GM12892 (cell line): ENCODE measurements at regions not wholly inside any gene's neighbourhood (a gene's known extent, or its start where the extent isn't known, plus 50 kb on each side); places are given as distances from the start of the nearest gene placed in this dataset.
"Not testable (repeated sequence)": the region's sequence is repeated elsewhere in the genome, so short reads cannot be mapped to it uniquely, and the experiment has no call there.

Source experiments
- POLR2A ChIP-seq: IDR thresholded peaks from 2 replicates; pipeline ENCODE4 v1.6.1; 2011; ENCODE audit warnings: low read depth, low read length, control low read depth
- POLR2AphosphoS5 ChIP-seq: IDR thresholded peaks from 2 replicates; pipeline ENCODE4 v1.6.1; 2011; ENCODE audit warnings: low read depth, low read length, control low read depth
- TAF1 ChIP-seq: IDR thresholded peaks from 2 replicates; pipeline ENCODE4 v1.6.1; 2011; ENCODE audit warnings: low read depth, mild to moderate bottlenecking, control low read depth, low read length, borderline replicate concordance

DNA sequence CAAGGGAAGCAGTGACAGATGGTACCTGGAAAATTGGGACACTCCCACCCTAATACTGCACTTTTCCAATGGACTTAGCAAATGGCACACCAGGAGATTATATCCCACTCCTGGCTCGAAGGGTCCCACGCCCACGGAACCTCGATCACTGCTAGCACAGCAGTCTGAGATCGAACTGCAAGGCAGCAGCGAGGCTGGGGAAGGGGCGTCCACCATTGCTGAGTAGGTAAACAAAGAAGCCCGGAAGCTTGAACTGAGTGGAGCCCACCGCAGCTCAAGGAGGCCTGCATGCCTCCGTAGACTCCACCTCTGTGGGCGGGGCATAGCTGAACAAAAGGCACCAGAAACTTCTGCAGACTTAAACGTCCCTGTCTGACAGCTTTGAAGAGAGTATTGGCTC lies 172.6 kb downstream of the CEMIP2 start:
- TF ChIP-seq POLR2A, TAF1, POLR2AphosphoS5: not testable (repeated sequence)
